GM18861 (cell line): ENCODE measurements at regions not wholly inside any gene's neighbourhood (a gene's known extent, or its start where the extent isn't known, plus 50 kb on each side); places are given as distances from the start of the nearest gene placed in this dataset.

Source experiments
- ATAC-seq: cut with Tn5 transposase; IDR thresholded peaks from one replicate; pipeline ENCODE4 v1.9.1; 2021; ENCODE audit not compliant: unreplicated experiment

GRCh38 chr18:51711298-51711889 lies 513.9 kb upstream of the MEX3C start:
- ATAC-seq, result peak; percentile 83

GRCh38 chr18:51712821-51713220 lies 515.3 kb upstream of the MEX3C start:
- ATAC-seq, result no peak

GRCh38 chr18:51716277-51716676 lies 518.8 kb upstream of the MEX3C start:
- ATAC-seq, result peak; percentile 39

DNA sequence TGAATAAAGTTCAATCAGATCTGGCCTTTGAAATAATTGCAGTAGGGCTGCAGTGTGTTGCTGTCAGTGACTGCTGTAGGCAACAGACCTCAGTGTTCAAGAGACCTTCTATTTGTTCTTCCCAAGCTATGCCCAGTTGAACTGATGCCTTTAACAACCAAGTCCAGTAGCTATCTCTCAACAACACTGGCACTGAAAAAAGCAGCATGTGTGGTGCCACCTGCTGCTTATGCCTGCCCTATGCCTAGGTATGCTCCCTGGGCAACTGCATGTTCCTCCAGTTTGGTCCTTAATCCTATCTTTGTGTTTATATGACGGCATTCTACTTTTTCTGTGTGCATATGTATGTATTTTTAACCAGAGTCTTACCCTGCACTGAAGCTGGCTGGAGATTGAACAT lies 523.9 kb upstream of the MEX3C start:
- ATAC-seq, result no peak

GRCh38 chr18:51721996-51722395 lies 524.5 kb upstream of the MEX3C start:
- no peak for ATAC-seq

GRCh38 chr18:51724790-51725721 lies 527.6 kb upstream of the MEX3C start:
- peak; percentile 34 for ATAC-seq

DNA sequence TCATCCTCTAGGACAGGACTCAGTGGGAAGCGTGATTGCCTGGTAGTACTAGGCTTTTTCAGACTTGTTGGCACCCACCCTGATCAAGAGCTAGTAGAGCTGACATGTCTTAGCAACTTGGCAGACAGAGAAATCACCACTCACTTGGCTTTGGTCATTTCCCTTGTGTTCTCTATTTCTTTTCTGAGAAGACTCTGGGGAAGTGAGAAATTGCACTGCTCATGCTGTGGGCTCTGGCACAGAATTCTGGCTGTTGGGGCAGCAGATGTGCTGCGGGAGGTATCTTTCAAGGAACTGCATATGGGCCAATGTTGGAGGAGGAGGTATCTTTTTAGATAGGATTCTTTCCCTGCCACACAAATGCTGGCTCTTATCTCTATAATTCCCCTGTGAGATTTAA lies 529.1 kb upstream of the MEX3C start:
- ATAC-seq, result no peak

GRCh38 chr18:51727780-51728179 lies 530.3 kb upstream of the MEX3C start:
- ATAC-seq, result peak; percentile 46

GRCh38 chr18:51731070-51731469 lies 533.6 kb upstream of the MEX3C start:
- ATAC-seq, result no peak

DNA sequence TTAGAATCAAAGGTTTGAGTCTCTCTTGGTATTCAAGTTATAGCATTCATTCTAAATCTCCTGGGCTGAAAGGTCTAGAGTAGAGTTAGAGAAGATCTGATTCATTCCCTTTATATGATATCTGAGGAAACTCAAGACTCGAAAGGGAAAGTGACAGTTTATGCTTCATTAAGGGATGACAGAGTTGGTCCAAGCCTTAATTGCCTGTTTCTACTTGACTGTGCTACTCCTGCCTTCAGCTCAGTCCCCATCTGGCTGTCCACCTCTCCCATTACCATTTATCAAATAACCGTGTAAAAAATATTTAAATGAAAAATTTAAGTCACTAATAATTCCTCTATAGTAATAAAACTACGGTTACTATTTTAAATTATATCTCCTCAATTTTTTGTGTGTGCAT lies 537.1 kb upstream of the MEX3C start:
- ATAC-seq, result no peak

- ATAC-seq, result peak; percentile 97
Measured at GRCh38 chr18:51739044-51739666, 541.7 kb upstream of the MEX3C start.

DNA sequence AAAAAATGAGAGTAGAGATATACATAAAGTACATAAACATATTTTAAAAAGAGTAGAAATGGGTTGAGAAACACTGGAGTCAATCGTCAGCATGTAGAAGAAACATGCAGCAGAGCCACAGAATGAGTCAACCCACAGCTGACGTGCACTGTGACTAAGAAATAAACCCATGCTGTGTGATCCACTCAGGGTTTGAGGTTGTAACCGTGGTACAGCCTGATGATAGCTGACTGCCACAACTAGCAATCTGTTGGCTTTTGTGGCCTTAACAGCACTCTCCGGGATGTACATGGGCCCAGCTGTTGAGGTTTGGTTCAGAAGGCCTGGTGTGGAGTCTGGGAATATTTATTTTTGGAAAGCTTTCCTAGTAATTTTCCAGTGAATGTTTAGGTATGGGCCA lies 554.4 kb upstream of the MEX3C start:
- peak; percentile 39 for ATAC-seq

DNA sequence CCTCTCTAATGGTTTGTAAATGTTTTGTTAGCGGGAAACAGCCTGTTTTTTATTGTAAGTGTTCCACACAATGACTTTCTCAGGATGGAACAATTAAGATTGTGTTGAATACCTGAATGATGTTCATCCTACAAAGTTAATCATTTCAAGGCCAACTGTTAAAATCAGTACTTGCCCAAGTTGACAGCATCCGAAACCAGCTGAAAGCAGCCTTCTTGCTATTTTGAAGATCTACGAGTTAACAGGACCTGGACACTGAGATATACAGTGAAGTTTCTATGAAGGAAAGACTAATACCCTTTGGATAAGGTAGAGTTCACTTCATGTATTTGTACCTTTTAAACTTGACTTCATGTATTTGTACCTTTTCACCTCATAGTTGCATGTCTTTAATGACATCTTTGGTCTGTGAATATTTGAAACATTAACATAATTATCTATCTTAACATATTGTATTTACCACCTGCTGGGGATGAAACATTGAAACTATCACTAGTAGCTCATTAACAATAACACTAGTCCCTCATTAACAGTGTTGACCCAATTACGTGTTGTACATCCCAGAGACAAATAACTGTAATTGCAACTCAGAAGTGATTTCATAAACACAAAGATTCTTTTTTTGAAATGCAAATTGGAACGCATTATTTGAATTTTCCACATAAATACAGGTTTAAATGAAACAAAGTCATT lies 556.0 kb upstream of the MEX3C start:
- ATAC-seq, result peak; percentile 54

DNA sequence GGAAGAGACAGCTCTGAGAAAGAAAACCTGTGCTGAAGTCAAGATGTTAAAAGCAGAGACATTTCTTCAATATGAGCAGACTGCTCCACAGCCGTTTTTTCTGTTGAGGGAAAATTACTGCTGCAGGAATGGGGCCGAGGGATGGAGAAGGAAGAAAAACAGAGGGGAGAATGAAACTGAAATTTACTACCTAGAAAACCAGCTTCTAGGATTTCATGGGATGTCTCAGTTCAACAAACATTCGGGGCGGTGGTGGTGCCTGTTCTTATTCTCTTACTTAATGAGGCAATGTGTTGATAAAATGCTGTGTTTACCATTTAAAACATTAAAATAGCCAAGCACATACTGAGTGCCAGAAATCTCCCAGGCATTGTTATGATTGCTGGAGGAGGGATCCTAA lies 557.1 kb upstream of the MEX3C start:
- ATAC-seq, result no peak

DNA sequence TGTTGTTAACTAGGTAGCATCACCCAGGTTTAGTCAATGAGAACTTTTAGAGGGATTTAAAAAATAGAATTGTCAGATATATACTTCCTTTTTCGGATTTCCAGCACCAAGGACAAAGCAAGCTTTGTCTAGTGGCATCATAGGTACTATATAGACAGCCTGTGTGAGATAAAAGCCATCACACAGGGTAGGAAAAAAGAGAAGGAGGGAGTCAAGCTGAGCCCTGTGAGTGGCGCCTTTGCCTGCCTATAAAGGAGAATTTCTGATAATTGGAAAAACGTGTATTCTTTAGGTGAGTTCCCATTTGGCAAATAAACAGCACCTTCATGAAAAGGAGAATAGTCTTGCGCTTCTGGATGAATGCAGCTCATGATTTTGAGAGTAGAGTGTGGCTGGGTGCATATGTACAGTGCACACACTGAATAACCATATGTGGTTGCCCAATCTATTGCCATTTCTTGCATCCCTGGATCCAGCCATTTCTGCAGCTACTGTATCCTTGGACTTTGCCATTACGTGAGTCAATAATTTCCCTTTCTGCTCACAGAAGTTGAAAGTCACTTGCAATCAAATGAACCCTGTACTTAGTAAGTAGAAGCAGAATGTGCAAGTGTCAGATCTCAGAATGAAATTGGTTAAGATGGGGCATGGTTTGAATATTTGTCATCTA lies 559.9 kb upstream of the MEX3C start:
- ATAC-seq, result no peak

- no peak for ATAC-seq
Measured at GRCh38 chr18:51762373-51762772, 564.9 kb upstream of the MEX3C start.

GRCh38 chr18:51765606-51766360 lies 568.3 kb upstream of the MEX3C start:
- ATAC-seq, result peak; percentile 47

DNA sequence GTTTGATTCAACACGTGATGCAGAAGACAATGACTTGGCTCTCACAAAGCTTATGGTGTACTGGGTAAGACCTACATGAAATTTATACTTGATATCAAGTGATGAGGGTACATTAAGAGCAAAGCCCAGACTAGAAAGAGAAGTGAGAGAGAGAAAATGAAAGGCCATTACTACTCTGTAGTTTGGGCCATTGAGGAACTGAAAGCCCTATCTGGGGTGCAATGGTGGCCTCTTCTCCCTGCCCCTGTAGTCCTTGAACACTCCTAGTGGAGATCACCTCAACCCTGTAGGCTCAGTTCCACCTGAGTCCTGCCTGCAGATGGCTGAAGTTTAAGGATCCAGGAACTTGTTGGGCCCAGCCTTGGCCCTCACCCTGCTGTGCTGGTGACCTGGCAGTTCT lies 569.8 kb upstream of the MEX3C start:
- ATAC-seq, result peak; percentile 75

GRCh38 chr18:51778115-51778514 lies 561.9 kb upstream of the DCC start:
- no peak for ATAC-seq

- ATAC-seq, result no peak
Measured at GRCh38 chr18:51789871-51790270, 550.1 kb upstream of the DCC start.
